Karpas-422 (cell line): ENCODE measurements at regions not wholly inside any gene's neighbourhood (a gene's known extent, or its start where the extent isn't known, plus 50 kb on each side); places are given as distances from the start of the nearest gene placed in this dataset.
"Not testable (repeated sequence)": the region's sequence is repeated elsewhere in the genome, so short reads cannot be mapped to it uniquely, and the experiment has no call there.

Experiments used
- DNase-seq: peaks from one replicate; pipeline ENCODE4 v3.0.0-alpha.2; 2015
- H2AFZ ChIP-seq: fragments of 200-600 bp; sonication (generic); 2 replicates; pipeline ENCODE4 v1.6.1; 2014; ENCODE audit warnings: antibody characterized with exemption, low read length, mixed read lengths
- H3K27ac ChIP-seq: fragments of 200-600 bp; sonication (generic); 2 replicates; pipeline ENCODE4 v1.5.1; 2014; ENCODE audit warnings: mild to moderate bottlenecking, low read length, moderate library complexity
- H3K27me3 ChIP-seq: fragments of 200-600 bp; sonication (generic); 2 replicates; pipeline ENCODE4 v1.6.1; 2014; ENCODE audit warnings: low read length, mixed read lengths
- H3K36me3 ChIP-seq: fragments of 200-600 bp; sonication (generic); 2 replicates; pipeline ENCODE4 v1.6.1; 2014; ENCODE audit warnings: low read length, mixed read lengths; ENCODE audit not compliant: insufficient read depth
- H3K4me1 ChIP-seq: fragments of 200-600 bp; sonication (generic); 2 replicates; pipeline ENCODE4 v1.6.1; 2014; ENCODE audit warnings: mild to moderate bottlenecking, low read length, mixed read lengths
- H3K4me2 ChIP-seq: fragments of 200-600 bp; sonication (generic); 2 replicates; pipeline ENCODE4 v1.6.1; 2014; ENCODE audit warnings: low read length, low read depth, mild to moderate bottlenecking; ENCODE audit not compliant: poor library complexity, severe bottlenecking
- H3K4me3 ChIP-seq: fragments of 200-600 bp; sonication (generic); 2 replicates; pipeline ENCODE4 v1.5.1; 2014; ENCODE audit warnings: mild to moderate bottlenecking, antibody characterized with exemption, low read length, mixed read lengths
- H3K79me2 ChIP-seq: fragments of 200-600 bp; sonication (generic); 2 replicates; pipeline ENCODE4 v1.6.1; 2014; ENCODE audit warnings: mild to moderate bottlenecking, low read length, mixed read lengths
- H3K9ac ChIP-seq: fragments of 200-600 bp; sonication (generic); 2 replicates; pipeline ENCODE4 v1.6.0; 2014; ENCODE audit warnings: low read length
- H3K9me2 ChIP-seq: fragments of 200-600 bp; sonication (generic), shearing (Covaris generic); replicated peaks from 2 replicates; pipeline ENCODE4 v1.6.0; 2014; ENCODE audit warnings: mild to moderate bottlenecking, low read length, moderate library complexity; ENCODE audit not compliant: insufficient read depth
- H3K9me3 ChIP-seq: fragments of 300-700, 200-600 bp; sonication (generic); 2 replicates; pipeline ENCODE4 v1.6.1; 2014; ENCODE audit warnings: low read length, mixed read lengths
- H4K20me1 ChIP-seq: fragments of 200-600 bp; sonication (generic); 2 replicates; pipeline ENCODE4 v1.6.1; 2014; ENCODE audit warnings: mild to moderate bottlenecking, antibody characterized with exemption, low read length, low read depth; ENCODE audit not compliant: insufficient read depth

DNA sequence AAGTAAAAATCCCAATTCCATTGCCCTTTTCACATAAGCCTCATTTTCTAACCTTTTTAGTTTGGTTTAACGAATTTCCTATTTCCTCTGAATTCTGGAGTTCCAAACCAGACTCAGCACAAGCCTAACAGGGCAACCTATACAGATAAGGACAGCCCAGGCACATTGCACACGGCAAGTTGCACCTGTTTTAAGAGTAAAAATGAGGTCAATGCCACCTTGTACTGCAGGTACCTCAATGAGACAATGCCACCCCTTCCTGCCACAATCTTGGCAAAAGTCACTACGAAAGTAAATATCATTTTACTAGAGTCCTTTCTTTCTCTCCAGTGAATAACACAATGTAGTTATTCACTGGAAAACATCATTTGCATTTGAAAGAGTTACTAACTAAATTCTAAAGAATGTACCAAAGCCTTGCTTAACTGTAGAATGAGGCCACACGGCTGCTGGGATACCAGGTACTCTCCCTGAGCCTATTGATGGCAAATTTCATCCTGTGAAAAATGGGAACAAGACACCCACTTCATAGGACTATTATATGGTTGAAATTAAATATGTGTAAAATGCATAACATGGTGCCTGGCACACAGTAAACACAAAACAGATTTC lies 117.2 kb upstream of the NBPF9 start:
- not testable (repeated sequence) for H3K9ac ChIP-seq, H3K79me2 ChIP-seq, H3K4me1 ChIP-seq, DNase-seq, H4K20me1 ChIP-seq, H3K9me2 ChIP-seq, H3K27me3 ChIP-seq, H3K4me2 ChIP-seq, H2AFZ ChIP-seq, H3K4me3 ChIP-seq, H3K36me3 ChIP-seq, H3K9me3 ChIP-seq, H3K27ac ChIP-seq

DNA sequence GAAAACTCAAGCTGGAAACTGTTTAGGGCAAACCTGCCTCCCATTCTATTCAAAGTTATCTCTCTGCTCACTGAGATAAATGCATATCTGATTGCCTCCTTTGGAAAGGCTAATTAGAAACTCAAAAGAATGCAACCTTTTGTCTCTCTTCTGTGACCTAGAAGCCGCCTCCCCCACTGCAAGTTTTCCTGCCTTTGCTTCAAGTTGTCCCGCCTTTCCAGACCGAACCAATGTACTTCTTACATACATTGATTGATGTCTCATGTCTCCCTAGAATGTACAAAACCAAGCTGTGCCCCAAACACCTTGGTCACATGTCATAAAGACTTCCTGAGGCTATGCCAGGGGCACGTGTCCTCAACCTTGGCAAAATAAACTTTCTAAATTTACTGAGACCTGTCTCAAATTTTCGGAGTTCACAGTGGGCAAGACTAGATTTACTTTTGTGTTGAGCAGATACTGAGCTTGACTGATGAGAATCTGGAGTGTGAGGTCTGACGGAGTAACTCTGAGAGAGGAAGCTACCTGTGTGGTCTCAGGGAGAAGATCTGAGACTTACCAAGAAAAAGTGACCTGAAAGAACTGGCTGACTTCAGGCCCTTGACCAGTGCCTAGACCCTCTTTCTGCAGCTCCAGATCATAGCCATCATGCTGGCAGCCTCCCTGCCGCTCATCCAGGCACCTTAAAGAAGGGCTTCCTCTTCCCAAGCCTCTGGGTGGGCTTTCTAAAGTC lies 124.7 kb upstream of the NBPF9 start:
- not testable (repeated sequence) for H4K20me1 ChIP-seq, H3K9me3 ChIP-seq, DNase-seq, H3K27me3 ChIP-seq, H3K4me1 ChIP-seq, H3K27ac ChIP-seq, H3K9ac ChIP-seq, H3K36me3 ChIP-seq, H2AFZ ChIP-seq, H3K9me2 ChIP-seq, H3K4me3 ChIP-seq, H3K4me2 ChIP-seq, H3K79me2 ChIP-seq

DNA sequence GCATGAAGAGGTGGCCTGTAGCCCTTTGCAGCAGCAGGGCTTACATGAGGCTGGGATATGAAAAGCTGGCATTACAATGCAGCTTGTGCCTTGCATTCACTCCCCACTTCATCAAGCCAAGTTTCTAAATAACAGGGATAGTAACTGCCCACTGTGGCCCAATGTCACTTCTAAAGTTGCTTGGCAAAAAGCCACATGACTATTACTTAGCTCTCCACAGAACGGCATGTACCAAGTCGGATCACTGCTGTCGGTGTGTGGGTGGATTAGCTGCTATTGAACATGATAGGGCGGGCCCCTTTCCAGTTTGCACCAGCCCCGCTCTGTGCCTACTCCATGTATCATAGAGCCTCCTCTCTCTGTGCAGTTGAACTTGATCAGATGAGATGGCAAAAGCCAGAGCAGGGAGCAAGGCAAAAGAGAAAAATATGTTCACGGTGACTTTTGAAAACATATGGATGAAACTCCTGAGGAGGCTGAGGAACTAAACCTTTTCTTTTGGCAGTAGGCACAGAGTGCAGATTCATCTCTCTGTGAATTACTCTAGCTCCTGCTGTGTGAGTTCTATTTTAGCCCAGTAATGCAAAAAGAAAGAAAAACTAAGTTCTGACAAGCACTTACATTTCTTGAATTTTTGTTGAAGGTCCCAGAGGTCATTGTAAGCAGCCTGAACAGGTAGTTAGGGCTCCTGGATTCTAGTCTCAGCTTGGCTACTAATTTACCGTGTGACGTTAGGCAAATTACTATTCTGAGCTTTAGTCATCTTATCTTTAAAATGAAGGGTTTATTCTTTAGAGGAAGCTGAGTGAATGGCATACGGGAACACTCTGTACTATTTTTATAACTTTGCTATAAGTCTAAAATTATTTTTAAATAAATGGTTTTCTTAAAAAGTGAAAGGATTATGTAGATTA lies 125.6 kb upstream of the NBPF9 start:
- not testable (repeated sequence) for H4K20me1 ChIP-seq, H3K36me3 ChIP-seq, H3K9me2 ChIP-seq, H3K9me3 ChIP-seq, H3K27ac ChIP-seq, DNase-seq, H3K4me2 ChIP-seq, H3K79me2 ChIP-seq, H3K9ac ChIP-seq, H3K4me3 ChIP-seq, H2AFZ ChIP-seq, H3K4me1 ChIP-seq, H3K27me3 ChIP-seq

DNA sequence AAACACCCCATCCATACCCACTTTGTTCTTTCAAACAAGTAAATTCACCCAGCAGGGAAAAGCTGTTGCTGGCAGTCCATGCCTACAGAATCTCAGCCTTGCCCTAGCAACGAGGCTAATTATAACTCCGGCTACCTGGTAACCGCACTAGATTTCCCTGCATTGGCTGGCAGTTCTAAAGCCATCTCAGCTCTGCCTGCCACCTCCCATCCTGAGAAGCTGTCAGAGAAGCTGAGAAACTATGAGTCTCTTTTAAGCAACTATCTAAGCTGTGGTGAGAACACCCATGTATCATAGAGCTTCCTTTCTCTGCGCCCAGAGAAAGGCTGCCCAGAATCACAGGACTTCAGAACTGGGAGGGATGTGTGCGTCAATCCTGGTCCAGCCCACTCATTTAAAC lies 126.5 kb upstream of the NBPF9 start:
- H4K20me1 ChIP-seq, H3K27ac ChIP-seq, H3K4me3 ChIP-seq, H2AFZ ChIP-seq, H3K4me1 ChIP-seq, H3K9ac ChIP-seq, H3K79me2 ChIP-seq, H3K36me3 ChIP-seq, H3K27me3 ChIP-seq, H3K9me2 ChIP-seq, DNase-seq, H3K4me2 ChIP-seq, H3K9me3 ChIP-seq: not testable (repeated sequence)

DNA sequence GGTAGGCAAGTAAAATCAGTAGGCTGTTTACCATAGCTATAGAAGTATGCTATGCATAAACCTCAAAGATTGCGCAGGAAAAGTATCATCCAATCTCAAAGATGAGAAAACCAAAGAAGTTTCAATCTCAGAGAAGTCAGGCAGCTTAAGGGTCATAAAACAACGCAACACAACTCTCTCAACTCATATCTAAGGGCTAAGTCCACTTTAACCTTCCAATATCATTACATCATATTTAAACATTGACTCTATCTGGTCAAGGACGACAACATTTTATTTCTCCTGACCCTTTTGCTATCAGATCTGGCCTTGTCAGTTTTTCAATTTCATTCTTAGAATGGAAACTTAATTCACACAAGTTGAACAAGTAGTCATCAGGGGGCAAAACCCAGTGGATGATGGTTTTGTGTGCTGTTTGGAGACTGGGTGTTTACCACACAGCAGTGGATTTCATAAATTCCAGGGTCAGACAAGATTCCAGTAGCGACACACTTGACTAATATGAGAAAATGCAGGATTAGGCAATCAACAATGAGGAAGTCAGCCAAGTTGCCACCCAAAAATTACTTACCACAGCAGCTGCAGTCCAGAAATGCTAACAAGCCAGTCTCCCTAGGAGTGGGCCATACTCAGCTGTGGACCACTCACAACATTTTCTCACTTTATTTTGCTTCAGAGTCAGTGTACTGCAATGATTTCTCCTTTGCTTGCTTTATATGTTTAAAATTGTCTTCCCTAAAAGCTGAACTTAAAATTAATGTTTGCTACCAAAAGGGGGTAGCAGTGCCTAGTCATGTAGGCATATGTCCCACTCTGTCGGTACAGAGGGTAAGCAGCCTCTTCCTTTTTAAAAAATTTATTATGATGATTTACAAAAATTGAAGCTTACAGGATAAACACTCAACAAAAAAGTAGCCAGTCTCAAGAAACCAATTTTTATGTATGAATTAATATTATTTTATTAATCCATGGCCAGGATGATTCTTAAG lies 131.9 kb upstream of the NBPF9 start:
- H3K9ac ChIP-seq, H3K27me3 ChIP-seq, H3K4me2 ChIP-seq, H4K20me1 ChIP-seq, H3K9me2 ChIP-seq, H3K9me3 ChIP-seq, H3K27ac ChIP-seq, H3K4me3 ChIP-seq, H3K4me1 ChIP-seq, H2AFZ ChIP-seq, DNase-seq, H3K79me2 ChIP-seq, H3K36me3 ChIP-seq: not testable (repeated sequence)

DNA sequence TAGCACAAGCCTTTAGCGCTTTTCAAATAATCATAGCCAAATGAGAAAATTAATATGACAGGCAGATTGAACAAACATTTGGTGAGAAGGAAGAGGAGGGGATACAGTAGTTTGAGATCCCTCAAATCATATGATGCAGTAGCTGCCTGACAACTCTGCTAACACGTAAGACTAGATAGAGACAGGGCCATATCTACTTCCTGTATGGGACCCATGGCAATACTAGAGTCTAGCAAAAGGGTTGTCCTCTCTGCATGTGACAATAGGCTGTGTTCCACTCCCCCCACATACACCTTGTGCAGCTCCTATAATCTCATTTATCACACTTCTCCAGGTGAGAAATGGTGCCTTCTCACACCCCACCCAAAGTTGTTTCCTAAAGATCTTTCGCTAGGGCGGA lies 134.2 kb upstream of the NBPF9 start:
- H3K36me3 ChIP-seq, H3K4me1 ChIP-seq, H2AFZ ChIP-seq, H3K9ac ChIP-seq, H3K27me3 ChIP-seq, H3K9me2 ChIP-seq, DNase-seq, H3K27ac ChIP-seq, H3K9me3 ChIP-seq, H4K20me1 ChIP-seq, H3K4me3 ChIP-seq, H3K4me2 ChIP-seq, H3K79me2 ChIP-seq: not testable (repeated sequence)

DNA sequence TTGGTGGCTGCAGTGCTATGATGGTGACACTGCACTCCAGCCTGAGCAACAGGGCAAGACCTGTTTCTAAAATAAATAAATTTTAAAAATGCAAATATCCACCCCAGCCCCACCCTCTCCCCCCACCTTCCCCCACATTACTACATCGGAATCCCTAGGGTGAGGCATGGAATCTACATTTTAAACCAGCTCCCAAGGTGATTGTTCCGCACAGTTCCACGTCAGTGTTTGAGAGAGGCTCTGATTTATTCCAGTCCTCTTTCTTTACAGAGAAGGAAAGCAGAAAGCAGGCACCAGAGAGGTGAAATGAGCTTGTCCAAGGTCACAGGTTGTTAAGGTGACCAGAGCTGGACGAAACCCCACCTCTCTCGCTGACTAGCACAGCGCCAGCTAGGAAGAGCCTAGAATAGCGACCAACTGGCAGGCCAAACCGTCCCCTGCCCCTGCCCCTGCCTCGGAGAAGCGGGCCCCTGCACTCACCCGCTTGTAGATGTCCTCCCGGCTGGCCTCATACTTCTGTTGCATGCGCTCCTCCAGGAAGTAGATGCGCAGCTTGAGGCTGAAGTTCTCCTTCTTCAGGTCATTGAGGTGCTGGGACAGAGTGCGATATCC lies 136.7 kb upstream of the NBPF9 start:
- H3K79me2 ChIP-seq, H3K9me3 ChIP-seq, H2AFZ ChIP-seq, H3K36me3 ChIP-seq, H3K4me2 ChIP-seq, H4K20me1 ChIP-seq, H3K9me2 ChIP-seq, H3K4me3 ChIP-seq, H3K27ac ChIP-seq, H3K4me1 ChIP-seq, H3K9ac ChIP-seq, H3K27me3 ChIP-seq, DNase-seq: not testable (repeated sequence)
